Erythroblast (primary cell): ENCODE measurements at regions not wholly inside any gene's neighbourhood (a gene's known extent, or its start where the extent isn't known, plus 50 kb on each side); places are given as distances from the start of the nearest gene placed in this dataset.

ENCODE experiments used
- GATA1 ChIP-seq: IDR thresholded peaks from 2 replicates; pipeline ENCODE4 v1.6.1; 2011; ENCODE audit warnings: low read depth, mild to moderate bottlenecking, control low read depth, low read length, moderate library complexity
- POLR2A ChIP-seq: IDR thresholded peaks from 2 replicates; pipeline ENCODE4 v1.6.1; 2011; ENCODE audit warnings: mild to moderate bottlenecking, low read length

DNA sequence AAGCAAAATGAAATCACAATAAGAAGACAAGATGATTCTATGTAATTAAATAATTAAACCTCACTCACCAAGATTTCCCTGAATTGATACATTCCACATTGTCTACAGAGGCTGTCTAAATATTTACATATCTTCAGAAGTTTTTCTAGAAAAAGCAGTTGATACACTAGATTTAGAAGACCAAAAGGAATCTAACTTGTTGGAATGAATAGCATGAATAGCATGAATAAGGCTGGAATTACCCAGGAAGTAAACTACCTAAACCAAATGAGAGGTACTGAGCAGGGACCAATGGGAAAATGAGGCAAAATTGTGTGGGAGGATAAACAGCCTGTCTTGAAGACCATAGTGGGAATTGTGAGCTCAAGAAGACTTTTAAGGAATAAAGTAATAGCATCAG lies 479.7 kb downstream of the TXNL1 start:
- no peak for TF ChIP-seq POLR2A
- no peak for TF ChIP-seq GATA1
